ENCODE measurements at regions not wholly inside any gene's neighbourhood (a gene's known extent, or its start where the extent isn't known, plus 50 kb on each side); places are given as distances from the start of the nearest gene placed in this dataset.

DNA sequence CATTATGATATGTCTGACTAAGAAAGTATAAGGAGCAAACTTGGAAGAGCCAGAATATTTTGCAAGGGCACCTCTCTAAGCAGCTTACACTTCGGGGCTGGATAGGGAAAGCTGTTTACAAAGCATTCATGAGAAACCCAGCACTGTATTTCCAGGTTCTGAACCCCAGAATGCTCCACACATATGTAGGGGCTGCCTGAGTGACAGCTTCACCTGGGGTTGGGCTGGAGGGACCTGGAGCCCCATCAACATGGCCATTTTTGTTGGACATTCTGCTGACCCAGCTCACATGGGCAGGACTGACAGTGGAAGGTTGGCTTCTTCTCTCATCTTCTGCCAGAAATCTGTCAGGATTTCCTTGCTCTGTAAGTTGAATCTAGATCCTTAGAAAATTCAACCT, 197.1 kb upstream of the SSTR4 start:
- H3K79me2 ChIP-seq (ENCODE audit: low read length), result no peaks in the 10 kb centered on the region
- no peak overlapping the region for H3K4me3 ChIP-seq (ENCODE audit: low read length)
- no peak overlapping the region for H2AFZ ChIP-seq (ENCODE audit: low read depth, low read length)
- no peak overlapping the region for H3K4me2 ChIP-seq (ENCODE audit: low read length)
- H3K36me3 ChIP-seq (replicated peaks; ENCODE audit: low read depth, low read length), result no peaks in the 10 kb centered on the region
- H3K9me3 ChIP-seq (ENCODE audit: insufficient read depth, low read length), result no peaks in the 10 kb centered on the region
- TF ChIP-seq, protein P1, sequence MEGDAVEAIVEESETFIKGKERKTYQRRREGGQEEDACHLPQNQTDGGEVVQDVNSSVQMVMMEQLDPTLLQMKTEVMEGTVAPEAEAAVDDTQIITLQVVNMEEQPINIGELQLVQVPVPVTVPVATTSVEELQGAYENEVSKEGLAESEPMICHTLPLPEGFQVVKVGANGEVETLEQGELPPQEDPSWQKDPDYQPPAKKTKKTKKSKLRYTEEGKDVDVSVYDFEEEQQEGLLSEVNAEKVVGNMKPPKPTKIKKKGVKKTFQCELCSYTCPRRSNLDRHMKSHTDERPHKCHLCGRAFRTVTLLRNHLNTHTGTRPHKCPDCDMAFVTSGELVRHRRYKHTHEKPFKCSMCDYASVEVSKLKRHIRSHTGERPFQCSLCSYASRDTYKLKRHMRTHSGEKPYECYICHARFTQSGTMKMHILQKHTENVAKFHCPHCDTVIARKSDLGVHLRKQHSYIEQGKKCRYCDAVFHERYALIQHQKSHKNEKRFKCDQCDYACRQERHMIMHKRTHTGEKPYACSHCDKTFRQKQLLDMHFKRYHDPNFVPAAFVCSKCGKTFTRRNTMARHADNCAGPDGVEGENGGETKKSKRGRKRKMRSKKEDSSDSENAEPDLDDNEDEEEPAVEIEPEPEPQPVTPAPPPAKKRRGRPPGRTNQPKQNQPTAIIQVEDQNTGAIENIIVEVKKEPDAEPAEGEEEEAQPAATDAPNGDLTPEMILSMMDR (IDR thresholded peaks at IDR 0.05; ENCODE audit: low read depth, low read length), result no peak
- no peak for TF ChIP-seq EZH2phosphoT487 (IDR thresholded peaks at IDR 0.05; ENCODE audit: low read depth)
- H3K27ac ChIP-seq (ENCODE audit: low read length), result no peak overlapping the region
- peaks cover 23% of the 10 kb centered on the region; the same call in 1 of the 2 replicates for H3K27me3 ChIP-seq (ENCODE audit: low read depth, low read length)
- H3K4me1 ChIP-seq (ENCODE audit: low read length), result peaks cover 8% of the 10 kb centered on the region; the same call in 1 of the 2 replicates
- H3K9ac ChIP-seq (ENCODE audit: low read length), result no peak overlapping the region
- no peaks in the 10 kb centered on the region for H4K20me1 ChIP-seq (ENCODE audit: insufficient read depth, low read length)

DNA sequence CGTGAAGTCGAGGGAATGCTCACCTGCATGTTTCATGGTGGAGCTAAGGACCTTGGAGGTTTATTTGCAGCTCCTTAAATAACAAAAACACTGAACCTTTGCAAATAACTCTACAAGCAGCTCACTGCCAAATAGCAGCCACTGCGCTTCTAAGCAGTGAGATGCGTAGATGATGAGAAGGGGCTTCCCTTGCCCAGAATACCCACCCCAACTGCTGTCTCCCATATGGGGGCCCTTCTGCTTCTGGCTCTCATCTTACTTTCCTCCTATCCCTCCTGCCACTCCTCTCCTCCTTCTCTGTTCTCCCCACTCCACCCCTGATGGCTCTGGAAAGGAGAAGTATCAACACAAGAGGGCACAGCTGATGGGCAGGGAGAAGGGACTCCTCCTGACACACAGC, 193.3 kb upstream of the SSTR4 start:
- H3K4me3 ChIP-seq (ENCODE audit: low read length), result no peak overlapping the region
- H4K20me1 ChIP-seq (ENCODE audit: insufficient read depth, low read length), result no peaks in the 10 kb centered on the region
- H3K9ac ChIP-seq (ENCODE audit: low read length), result no peak overlapping the region
- no peaks in the 10 kb centered on the region for H3K9me3 ChIP-seq (ENCODE audit: insufficient read depth, low read length)
- no peak overlapping the region for H2AFZ ChIP-seq (ENCODE audit: low read depth, low read length)
- 0 out of 2 replicates have a peak, but pooled peaks cover 16% of the 10 kb centered on the region for H3K27me3 ChIP-seq (ENCODE audit: low read depth, low read length)
- no peak for TF ChIP-seq EZH2phosphoT487 (IDR thresholded peaks at IDR 0.05; ENCODE audit: low read depth)
- TF ChIP-seq, protein P1 (IDR thresholded peaks at IDR 0.05; ENCODE audit: low read depth, low read length), result no peak
- no peaks in the 10 kb centered on the region for H3K79me2 ChIP-seq (ENCODE audit: low read length)
- no peak overlapping the region for H3K27ac ChIP-seq (ENCODE audit: low read length)
- peaks cover 8% of the 10 kb centered on the region; the same call in 1 of the 2 replicates for H3K4me1 ChIP-seq (ENCODE audit: low read length)
- H3K36me3 ChIP-seq (replicated peaks; ENCODE audit: low read depth, low read length), result no peaks in the 10 kb centered on the region
- no peak overlapping the region for H3K4me2 ChIP-seq (ENCODE audit: low read length)

DNA sequence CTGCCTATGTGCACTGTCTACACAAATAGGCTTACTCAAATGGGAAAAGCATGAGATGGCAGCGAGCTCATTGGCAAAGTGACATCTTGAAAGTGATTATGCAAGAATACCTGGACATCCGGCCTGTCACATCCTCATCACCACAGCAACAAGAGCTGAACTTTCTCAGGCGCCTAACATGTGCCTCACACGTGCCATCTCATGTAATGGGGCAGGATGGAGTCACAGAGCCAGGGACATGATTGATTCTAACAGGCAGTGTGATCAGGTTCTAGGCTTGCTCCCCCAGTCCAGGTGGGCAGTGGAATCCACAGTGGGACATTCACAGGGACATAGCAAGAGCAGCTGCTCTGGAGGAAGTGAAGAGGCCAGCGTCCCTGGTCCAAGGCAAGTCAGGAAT, 192.3 kb upstream of the SSTR4 start:
- no peak for TF ChIP-seq EZH2phosphoT487 (IDR thresholded peaks at IDR 0.05; ENCODE audit: low read depth)
- TF ChIP-seq, protein P1 (IDR thresholded peaks at IDR 0.05; ENCODE audit: low read depth, low read length), result no peak
- H3K27me3 ChIP-seq (ENCODE audit: low read depth, low read length), result 0 out of 2 replicates have a peak, but pooled peaks cover 16% of the 10 kb centered on the region
- no peaks in the 10 kb centered on the region for H3K9me3 ChIP-seq (ENCODE audit: insufficient read depth, low read length)
- H3K36me3 ChIP-seq (replicated peaks; ENCODE audit: low read depth, low read length), result no peaks in the 10 kb centered on the region
- H3K4me2 ChIP-seq (ENCODE audit: low read length), result no peak overlapping the region
- no peak overlapping the region for H3K9ac ChIP-seq (ENCODE audit: low read length)
- H3K4me1 ChIP-seq (ENCODE audit: low read length), result peaks cover 8% of the 10 kb centered on the region; the same call in 1 of the 2 replicates
- H3K27ac ChIP-seq (ENCODE audit: low read length), result no peak overlapping the region
- no peaks in the 10 kb centered on the region for H4K20me1 ChIP-seq (ENCODE audit: insufficient read depth, low read length)
- no peak overlapping the region for H2AFZ ChIP-seq (ENCODE audit: low read depth, low read length)
- H3K4me3 ChIP-seq (ENCODE audit: low read length), result no peak overlapping the region
- no peaks in the 10 kb centered on the region for H3K79me2 ChIP-seq (ENCODE audit: low read length)

DNA sequence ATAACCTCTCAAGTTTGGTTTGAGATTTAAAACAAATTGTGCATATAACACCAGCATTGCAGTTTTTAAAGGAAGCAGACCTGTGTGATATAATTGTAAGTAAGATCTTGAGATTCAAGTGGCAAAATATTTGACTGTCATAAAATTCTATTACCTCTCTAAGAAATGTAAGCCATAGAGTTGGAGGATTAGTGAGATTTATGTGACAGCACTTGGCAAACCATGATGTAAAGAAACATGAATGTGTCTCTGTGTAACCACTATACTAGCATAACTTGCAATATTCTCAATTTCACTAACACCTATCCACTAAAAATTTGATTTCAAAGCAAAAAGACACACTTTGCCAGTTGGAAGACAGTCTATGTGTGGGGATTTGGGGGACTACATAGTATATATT, 190.2 kb upstream of the SSTR4 start:
- H3K9ac ChIP-seq (ENCODE audit: low read length), result no peak overlapping the region
- no peaks in the 10 kb centered on the region for H3K36me3 ChIP-seq (replicated peaks; ENCODE audit: low read depth, low read length)
- no peaks in the 10 kb centered on the region for H4K20me1 ChIP-seq (ENCODE audit: insufficient read depth, low read length)
- H3K27me3 ChIP-seq (ENCODE audit: low read depth, low read length), result 0 out of 2 replicates have a peak, but pooled peaks cover 8% of the 10 kb centered on the region
- no peak overlapping the region for H2AFZ ChIP-seq (ENCODE audit: low read depth, low read length)
- H3K79me2 ChIP-seq (ENCODE audit: low read length), result no peaks in the 10 kb centered on the region
- H3K4me3 ChIP-seq (ENCODE audit: low read length), result no peak overlapping the region
- no peak overlapping the region for H3K4me2 ChIP-seq (ENCODE audit: low read length)
- H3K9me3 ChIP-seq (ENCODE audit: insufficient read depth, low read length), result no peaks in the 10 kb centered on the region
- peaks cover 8% of the 10 kb centered on the region; the same call in 1 of the 2 replicates for H3K4me1 ChIP-seq (ENCODE audit: low read length)
- TF ChIP-seq, protein P1 (IDR thresholded peaks at IDR 0.05; ENCODE audit: low read depth, low read length), result no peak
- TF ChIP-seq EZH2phosphoT487 (IDR thresholded peaks at IDR 0.05; ENCODE audit: low read depth), result no peak
- H3K27ac ChIP-seq (ENCODE audit: low read length), result no peak overlapping the region

Data from OCI-LY3 (cell line).